ENCODE measurements at regions not wholly inside any gene's neighbourhood (a gene's known extent, or its start where the extent isn't known, plus 50 kb on each side); places are given as distances from the start of the nearest gene placed in this dataset.

DNA sequence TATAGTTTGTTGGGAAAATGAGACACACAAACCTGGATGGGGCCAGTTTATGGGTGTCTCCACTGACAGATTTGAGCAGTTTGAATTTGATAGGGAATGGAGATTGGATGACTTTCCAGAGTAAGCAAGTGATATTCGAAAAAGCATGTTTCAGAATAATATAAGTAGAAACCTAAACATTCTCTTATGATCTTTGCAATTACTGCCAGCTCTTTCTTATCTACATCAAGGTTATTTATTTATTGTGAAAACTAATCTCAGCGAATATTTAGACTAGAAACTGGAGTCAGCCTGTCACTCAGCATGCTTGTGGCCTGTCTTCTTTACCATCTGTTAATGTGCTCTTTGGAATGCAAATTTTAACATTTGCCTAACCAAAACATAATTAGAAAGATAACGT lies 57.8 kb upstream of the SPPL2A start:
- no peak overlapping the region for H3K9ac ChIP-seq (ENCODE audit: low read depth, low read length)
- H3K4me1 ChIP-seq (ENCODE audit: control insufficient read depth, insufficient read depth, low read length) = peaks cover 10% of the 10 kb centered on the region

DNA sequence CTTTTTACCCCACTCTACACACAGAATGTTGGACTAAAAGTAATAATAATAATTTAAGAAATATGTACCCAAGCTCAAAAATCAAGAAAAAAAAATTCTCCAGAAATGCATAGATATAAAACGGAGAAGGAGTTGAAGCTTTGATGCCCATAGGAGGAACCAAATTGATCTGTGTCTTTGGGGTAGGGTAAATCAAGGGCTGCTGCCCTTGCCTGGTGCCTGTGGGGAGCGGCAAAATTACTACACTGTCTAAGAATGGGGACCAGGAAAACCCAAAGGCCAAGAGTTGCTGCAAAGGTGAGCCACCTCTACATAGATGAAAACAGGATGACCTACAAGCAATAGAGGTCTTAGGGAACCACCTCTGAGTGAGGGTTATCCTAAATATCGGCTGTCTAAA lies 56.0 kb upstream of the SPPL2A start:
- Histone ChIP-seq H3K9ac (ENCODE audit: low read depth, low read length) (no peak overlapping the region), H3K27me3 (ENCODE audit: control insufficient read depth, insufficient read depth, low read length) (no peaks in the 10 kb centered on the region), H3K9me3 (replicated peaks; ENCODE audit: low read length) (no peaks in the 10 kb centered on the region), H3K36me3 (ENCODE audit: insufficient read depth, low read length) (no peaks in the 10 kb centered on the region), H3K4me1 (ENCODE audit: control insufficient read depth, insufficient read depth, low read length) (peaks cover 10% of the 10 kb centered on the region), H3K4me2 (ENCODE audit: low read length) (no peak overlapping the region), H3K4me3 (ENCODE audit: low read length) (no peak overlapping the region)

More for the DNA sequence above, 57.8 kb upstream of the SPPL2A start:
- H3K4me2 ChIP-seq (ENCODE audit: low read length) = no peak overlapping the region
- H3K36me3 ChIP-seq (ENCODE audit: insufficient read depth, low read length) = no peaks in the 10 kb centered on the region
- no peak overlapping the region for H3K4me3 ChIP-seq (ENCODE audit: low read length)
- no peaks in the 10 kb centered on the region for H3K9me3 ChIP-seq (replicated peaks; ENCODE audit: low read length)
- H3K27me3 ChIP-seq (ENCODE audit: control insufficient read depth, insufficient read depth, low read length) = no peaks in the 10 kb centered on the region

DNA sequence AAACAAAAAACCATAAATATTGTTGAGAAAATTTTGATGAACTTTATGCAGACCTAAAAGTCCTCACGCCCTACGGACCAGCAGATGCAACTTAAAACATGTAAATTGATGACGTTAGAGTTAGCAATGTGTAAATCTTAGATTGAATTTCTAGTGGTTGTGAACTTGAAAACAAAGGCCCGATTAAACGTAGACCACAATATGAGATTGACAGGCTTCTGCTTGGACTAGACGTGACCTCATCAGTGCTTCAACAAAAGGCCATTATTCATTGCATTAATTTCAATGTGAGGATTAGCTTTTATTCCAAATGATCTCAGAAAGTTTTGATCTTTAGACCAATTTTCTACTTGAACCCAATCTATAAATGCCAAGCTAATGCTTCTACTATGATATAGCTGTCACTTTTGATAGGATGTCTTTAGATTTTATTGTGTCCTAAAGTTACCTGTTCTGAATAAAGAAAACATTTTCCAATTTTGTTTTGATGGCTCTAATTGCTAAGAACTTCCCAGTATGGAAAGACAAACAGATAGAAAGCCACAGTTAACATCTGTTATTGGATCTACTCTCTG lies 55.4 kb upstream of the SPPL2A start:
- Histone ChIP-seq H3K27me3 (ENCODE audit: control insufficient read depth, insufficient read depth, low read length) (no peaks in the 10 kb centered on the region), H3K36me3 (ENCODE audit: insufficient read depth, low read length) (no peaks in the 10 kb centered on the region), H3K4me3 (ENCODE audit: low read length) (no peak overlapping the region), H3K4me2 (ENCODE audit: low read length) (no peak overlapping the region), H3K4me1 (ENCODE audit: control insufficient read depth, insufficient read depth, low read length) (peaks cover 10% of the 10 kb centered on the region), H3K9ac (ENCODE audit: low read depth, low read length) (no peak overlapping the region), H3K9me3 (replicated peaks; ENCODE audit: low read length) (no peaks in the 10 kb centered on the region)

DNA sequence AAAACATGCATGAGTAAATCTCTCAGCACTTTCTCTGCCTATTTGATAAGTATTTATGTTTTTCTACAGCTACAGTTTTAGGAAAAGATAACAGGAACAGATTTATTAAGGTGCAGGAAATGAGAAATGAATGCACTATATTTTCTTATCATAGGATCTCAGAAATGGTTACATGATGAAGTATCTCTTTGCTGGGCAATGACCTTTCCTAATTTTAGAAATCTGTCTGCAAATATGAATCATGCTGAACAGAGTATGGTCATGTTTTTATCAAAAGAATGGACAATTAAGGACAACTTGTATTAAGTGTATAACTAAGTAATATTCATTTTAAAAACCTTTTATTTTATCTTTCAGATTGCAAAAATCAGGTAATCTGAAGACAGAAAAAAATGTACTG lies 53.8 kb upstream of the SPPL2A start:
- Histone ChIP-seq H3K4me1 (ENCODE audit: control insufficient read depth, insufficient read depth, low read length) (peaks cover 4% of the 10 kb centered on the region), H3K4me3 (ENCODE audit: low read length) (no peak overlapping the region), H3K36me3 (ENCODE audit: insufficient read depth, low read length) (no peaks in the 10 kb centered on the region), H3K27me3 (ENCODE audit: control insufficient read depth, insufficient read depth, low read length) (no peaks in the 10 kb centered on the region), H3K4me2 (ENCODE audit: low read length) (no peak overlapping the region), H3K9me3 (replicated peaks; ENCODE audit: low read length) (no peaks in the 10 kb centered on the region), H3K9ac (ENCODE audit: low read depth, low read length) (no peak overlapping the region)

DNA sequence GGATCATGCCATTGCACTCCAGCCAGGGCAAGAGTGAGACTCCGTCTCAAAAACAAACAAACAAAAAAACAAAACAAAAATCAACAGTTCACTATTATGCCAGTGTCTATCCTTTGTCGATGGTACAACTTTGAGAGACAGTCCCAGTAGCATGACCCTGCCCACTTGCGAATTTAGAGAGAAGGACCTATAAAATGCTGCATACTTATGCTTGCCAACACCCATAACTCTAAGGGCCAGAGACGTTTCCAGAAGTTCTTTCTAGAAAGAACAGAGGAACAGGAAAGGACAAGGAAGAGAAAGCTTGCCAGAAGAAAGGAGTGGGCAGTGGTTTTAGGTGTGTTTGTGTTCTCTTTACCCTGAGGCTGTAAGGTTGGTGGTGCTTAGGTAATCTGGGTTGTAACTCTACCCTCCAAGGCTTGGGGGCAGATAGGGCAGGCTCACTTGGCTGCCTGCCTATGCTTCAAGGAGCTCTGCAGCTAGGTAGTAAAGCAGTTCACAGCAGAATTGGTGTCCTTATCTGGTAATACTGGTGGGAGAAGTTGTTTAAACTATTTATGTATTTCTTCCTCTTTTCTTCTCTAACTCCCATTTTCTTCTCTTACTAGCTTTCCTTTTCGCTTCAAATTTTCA lies 50.6 kb upstream of the SPPL2A start:
- Histone ChIP-seq H3K9me3 (replicated peaks; ENCODE audit: low read length) (no peaks in the 10 kb centered on the region), H3K4me3 (ENCODE audit: low read length) (no peak overlapping the region), H3K9ac (ENCODE audit: low read depth, low read length) (no peak overlapping the region)

More for the DNA sequence above, 50.6 kb upstream of the SPPL2A start:
- Histone ChIP-seq H3K36me3 (ENCODE audit: insufficient read depth, low read length) (no peaks in the 10 kb centered on the region), H3K4me1 (ENCODE audit: control insufficient read depth, insufficient read depth, low read length) (peaks cover 4% of the 10 kb centered on the region), H3K27me3 (ENCODE audit: control insufficient read depth, insufficient read depth, low read length) (no peaks in the 10 kb centered on the region), H3K4me2 (ENCODE audit: low read length) (no peak overlapping the region)
